ENCODE measurements at regions not wholly inside any gene's neighbourhood (a gene's known extent, or its start where the extent isn't known, plus 50 kb on each side); places are given as distances from the start of the nearest gene placed in this dataset.

DNA sequence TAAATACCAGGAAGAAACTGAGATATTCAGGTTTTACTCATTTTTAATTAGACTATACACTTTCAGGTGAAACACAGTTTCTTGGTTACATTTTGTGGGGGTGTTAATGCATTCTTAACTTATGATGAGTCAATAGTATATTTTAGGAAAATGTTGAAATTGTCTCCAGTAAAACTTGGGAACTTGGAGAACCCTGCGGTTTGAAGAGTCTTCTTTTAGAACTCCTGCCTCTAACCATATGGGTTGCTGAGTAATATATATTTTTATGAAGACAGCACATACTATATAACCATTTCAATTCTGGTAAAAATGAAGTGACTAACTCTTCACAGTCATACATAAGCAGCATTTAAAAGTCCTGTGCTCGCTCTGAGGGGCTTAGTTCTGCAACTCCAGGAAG lies 308.2 kb upstream of the LRATD1 start:
- no peak overlapping the region for H3K27ac ChIP-seq
- H3K4me3 ChIP-seq = no peak overlapping the region
- no peaks in the 10 kb centered on the region for H3K27me3 ChIP-seq
- DNase-seq = no peak
- TF ChIP-seq POLR2A (IDR thresholded peaks at IDR 0.05) = no peak
- no peak for TF ChIP-seq CTCF (IDR thresholded peaks at IDR 0.05 in 4 of 5, conservative IDR thresholded peaks at IDR 0.05 in 1 of 5)
- peaks cover 0 to 3% of the 10 kb centered on the region in 2 donors for H3K4me1 ChIP-seq
- intact Hi-C loops (cut with DNase I; ENCODE audit: low total_unique reads) = no loop called here
- in situ Hi-C loops (cut with MboI; ENCODE audit: low sequenced_read_pairs in 4 of 4) = no loop called here
- no peaks in the 10 kb centered on the region for H3K36me3 ChIP-seq
- H3K9me3 ChIP-seq = no peaks in the 10 kb centered on the region
- no peak for ATAC-seq

DNA sequence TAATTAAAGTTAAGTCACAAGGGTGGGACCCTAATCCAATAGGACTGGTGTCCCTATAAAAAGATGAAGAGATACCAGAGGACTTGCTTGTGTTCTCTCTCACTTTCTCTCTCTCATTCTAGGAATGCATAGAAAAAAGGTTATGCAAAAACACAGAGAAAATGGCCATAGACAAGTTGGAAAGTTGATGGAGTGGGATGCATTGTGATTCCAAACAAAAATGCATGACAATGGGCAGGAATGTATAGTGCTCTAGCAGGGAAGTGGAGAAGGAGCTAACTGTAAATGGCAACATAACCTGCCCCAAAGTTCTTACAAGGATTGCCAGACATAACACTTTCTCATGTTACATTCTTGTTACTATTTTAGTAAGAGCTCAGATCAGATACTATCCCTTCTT lies 301.6 kb upstream of the LRATD1 start:
- no peaks in the 10 kb centered on the region for H3K36me3 ChIP-seq
- no peak for TF ChIP-seq CTCF (IDR thresholded peaks at IDR 0.05 in 4 of 5, conservative IDR thresholded peaks at IDR 0.05 in 1 of 5)
- no peak for TF ChIP-seq POLR2A (IDR thresholded peaks at IDR 0.05)
- DNase-seq = no peak
- no peak overlapping the region for H3K4me3 ChIP-seq
- no peak for ATAC-seq
- H3K27ac ChIP-seq = no peak overlapping the region
- H3K27me3 ChIP-seq = no peaks in the 10 kb centered on the region
- in situ Hi-C loops (cut with MboI; ENCODE audit: low sequenced_read_pairs in 4 of 4) (no loop called here), intact Hi-C loops (cut with DNase I; ENCODE audit: low total_unique reads) (no loop called here)
- H3K4me1 ChIP-seq = no peaks in the 10 kb centered on the region
- no peaks in the 10 kb centered on the region for H3K9me3 ChIP-seq

DNA sequence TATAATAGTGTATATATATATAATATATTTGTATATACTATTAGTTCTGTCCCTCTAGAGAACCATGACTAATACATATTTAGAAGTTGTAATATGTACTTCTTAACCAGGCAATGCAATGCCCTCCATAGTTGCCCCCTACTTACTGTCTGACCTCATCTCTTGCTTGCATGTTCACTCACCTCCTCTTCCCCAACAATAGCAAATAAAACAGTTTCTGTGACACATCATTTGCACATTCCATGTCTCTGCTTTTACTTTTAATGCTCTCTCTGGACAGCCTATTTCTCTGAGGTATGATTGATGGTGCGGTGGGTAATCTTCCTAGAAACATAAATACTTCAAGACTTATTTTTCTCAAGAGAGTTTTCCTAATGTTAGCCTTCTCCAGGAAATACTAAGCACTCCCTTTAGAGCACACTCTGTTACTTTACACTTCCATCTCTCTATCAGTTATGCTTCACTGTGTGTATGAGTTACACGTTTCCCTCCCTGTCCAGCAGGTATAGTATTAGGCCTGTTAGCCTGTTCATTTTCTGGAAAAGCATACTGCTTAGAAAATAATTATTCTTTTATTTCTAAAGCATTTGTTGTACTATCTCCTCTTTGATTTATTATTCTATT lies 295.6 kb upstream of the LRATD1 start:
- DNase-seq (no peak), ATAC-seq (no peak)
- Histone ChIP-seq H3K9me3 (no peaks in the 10 kb centered on the region), H3K4me3 (no peak overlapping the region), H3K4me1 (no peaks in the 10 kb centered on the region), H3K27ac (no peak overlapping the region), H3K36me3 (no peaks in the 10 kb centered on the region), H3K27me3 (no peaks in the 10 kb centered on the region)
- in situ Hi-C loops (cut with MboI; ENCODE audit: low sequenced_read_pairs in 4 of 4) = no loop called here
- intact Hi-C loops (cut with DNase I; ENCODE audit: low total_unique reads) = no loop called here
- TF ChIP-seq CTCF (IDR thresholded peaks at IDR 0.05 in 4 of 5, conservative IDR thresholded peaks at IDR 0.05 in 1 of 5) (no peak), POLR2A (IDR thresholded peaks at IDR 0.05) (no peak)

DNA sequence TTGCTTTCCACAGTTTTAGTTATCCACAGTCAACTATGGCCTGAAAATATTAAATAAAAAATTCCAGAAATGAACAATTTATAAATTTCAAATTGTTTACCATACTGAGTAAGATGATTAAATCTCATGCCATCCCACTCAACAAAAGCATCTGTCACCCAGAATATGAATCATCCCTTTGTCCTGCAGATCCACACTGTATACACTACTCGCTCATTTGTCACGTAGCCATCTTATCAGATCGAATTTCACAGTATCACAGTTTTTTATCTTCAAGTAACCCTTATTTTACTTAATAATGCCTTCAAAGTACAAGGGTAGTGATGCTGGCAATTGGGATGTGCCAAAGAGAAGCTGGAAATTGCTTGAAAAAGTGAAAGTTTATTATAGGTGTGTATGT lies 291.8 kb upstream of the LRATD1 start:
- intact Hi-C loops (cut with DNase I; ENCODE audit: low total_unique reads) (no loop called here), in situ Hi-C loops (cut with MboI; ENCODE audit: low sequenced_read_pairs in 4 of 4) (no loop called here)
- no peaks in the 10 kb centered on the region for H3K4me1 ChIP-seq
- TF ChIP-seq CTCF (IDR thresholded peaks at IDR 0.05 in 4 of 5, conservative IDR thresholded peaks at IDR 0.05 in 1 of 5) (no peak), POLR2A (IDR thresholded peaks at IDR 0.05) (no peak)
- H3K27me3 ChIP-seq = no peaks in the 10 kb centered on the region
- no peaks in the 10 kb centered on the region for H3K9me3 ChIP-seq
- no peak overlapping the region for H3K4me3 ChIP-seq
- DNase-seq (no peak), ATAC-seq (no peak)
- H3K27ac ChIP-seq = no peak overlapping the region
- H3K36me3 ChIP-seq = no peaks in the 10 kb centered on the region

DNA sequence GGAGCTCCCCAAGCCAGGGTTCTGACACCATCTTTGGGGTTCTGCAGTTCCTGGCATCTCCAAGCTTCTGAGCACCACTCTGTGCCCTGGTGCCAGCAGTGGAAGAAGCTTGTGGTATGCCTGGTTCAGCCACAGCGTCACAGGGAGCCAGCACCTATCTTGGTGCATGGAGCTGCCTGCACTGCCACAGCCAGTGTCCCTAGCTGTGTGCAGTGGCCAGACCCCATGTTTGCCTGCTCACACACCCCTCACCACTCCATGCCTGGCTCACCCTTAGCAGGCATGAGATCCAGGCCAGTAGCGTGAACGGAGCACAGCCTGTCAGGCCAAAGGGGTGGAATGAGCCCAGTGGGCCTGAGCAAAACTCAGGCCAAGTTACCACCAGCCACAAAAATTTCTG lies 290.2 kb upstream of the LRATD1 start:
- no peak for TF ChIP-seq CTCF (IDR thresholded peaks at IDR 0.05 in 4 of 5, conservative IDR thresholded peaks at IDR 0.05 in 1 of 5)
- no peak for TF ChIP-seq POLR2A (IDR thresholded peaks at IDR 0.05)
- no peak overlapping the region for H3K27ac ChIP-seq
- no peaks in the 10 kb centered on the region for H3K36me3 ChIP-seq
- intact Hi-C loops (cut with DNase I; ENCODE audit: low total_unique reads) = no loop called here
- in situ Hi-C loops (cut with MboI; ENCODE audit: low sequenced_read_pairs in 4 of 4) = no loop called here
- no peak overlapping the region for H3K4me3 ChIP-seq
- no peaks in the 10 kb centered on the region for H3K9me3 ChIP-seq
- no peaks in the 10 kb centered on the region for H3K4me1 ChIP-seq
- DNase-seq (no peak), ATAC-seq (no peak)
- H3K27me3 ChIP-seq = no peaks in the 10 kb centered on the region

All from gastrocnemius medialis (tissue), 4 donors.